HEK293 (cell line): ENCODE measurements at regions not wholly inside any gene's neighbourhood (a gene's known extent, or its start where the extent isn't known, plus 50 kb on each side); places are given as distances from the start of the nearest gene placed in this dataset.

ENCODE experiments used
- CTCF ChIA-PET: fragments of 350-600 bp; formaldehyde crosslinking; extraction: SDS; loops from one replicate; lab custom pipeline; 2021; ENCODE audit warnings: antibody characterized with exemption; lab: Yijun Ruan, JAX
- POLR2A ChIA-PET: fragments of 300-600 bp; formaldehyde crosslinking; extraction: SDS; loops from one replicate; lab custom pipeline; 2020; ENCODE audit warnings: antibody characterized with exemption, inconsistent platforms; lab: Yijun Ruan, JAX
- H3K27ac ChIP-seq: fragments of 200-500 bp; sonication (Bioruptor generic); 2 replicates; pipeline ENCODE4 v1.5.1; 2014; ENCODE audit warnings: low read depth, low read length, control low read depth, inconsistent platforms; ENCODE audit errors: extremely low read depth
- H3K36me3 ChIP-seq, 2 experiments: fragments of 200-500 bp in 1 of 2; sonication (Bioruptor generic) in 1 of 2; 1 replicate in 1 of 2; 2 replicates in 1 of 2; pipeline ENCODE4 v1.5.1; 2014 to 2017; ENCODE audit warnings: inconsistent platforms in 2 of 2, low read length in 2 of 2; ENCODE audit not compliant: control insufficient read depth in 2 of 2, insufficient read depth in 1 of 2
- H3K4me1 ChIP-seq: fragments of 200-500 bp; sonication (Bioruptor generic); 2 replicates; pipeline ENCODE4 v1.5.1; 2014; ENCODE audit warnings: mild to moderate bottlenecking, low read length, inconsistent platforms; ENCODE audit not compliant: control insufficient read depth, insufficient read depth
- H3K4me3 ChIP-seq: 2 replicates; pipeline ENCODE4 v1.5.1; 2011; ENCODE audit warnings: low read depth, mild to moderate bottlenecking, control low read depth, low read length, moderate library complexity
- H3K9me3 ChIP-seq: fragments of 200-500 bp; sonication (Bioruptor generic); 2 replicates; pipeline ENCODE4 v1.5.1; 2014; ENCODE audit warnings: low read depth, low read length, inconsistent platforms; ENCODE audit not compliant: control insufficient read depth, insufficient read depth
- EGR2 ChIP-seq: fragments of 450-650 bp; formaldehyde crosslinking; IDR thresholded peaks from 2 replicates; pipeline ENCODE4 v1.5.1; 2016; ENCODE audit warnings: low read depth, missing biosample characterization, missing genetic modification characterization
- FEZF1 ChIP-seq: fragments of 450-650 bp; formaldehyde crosslinking; IDR thresholded peaks from 2 replicates; pipeline ENCODE4 v1.5.1; 2016; ENCODE audit warnings: missing biosample characterization, missing genetic modification characterization
- GFI1B ChIP-seq: fragments of 450-650 bp; formaldehyde crosslinking; IDR thresholded peaks from 2 replicates; pipeline ENCODE4 v1.5.1; 2016; ENCODE audit warnings: missing biosample characterization, missing genetic modification characterization
- GLI2 ChIP-seq: fragments of 450-650 bp; formaldehyde crosslinking; IDR thresholded peaks from 2 replicates; pipeline ENCODE4; 2017; ENCODE audit warnings: missing biosample characterization, missing genetic modification characterization, low read depth, borderline replicate concordance
- GLIS1 ChIP-seq: fragments of 450-650 bp; formaldehyde crosslinking; IDR thresholded peaks from 2 replicates; pipeline ENCODE4 v1.5.1; 2016; ENCODE audit warnings: missing biosample characterization, missing genetic modification characterization
- HOXA7 ChIP-seq: sonication (generic); formaldehyde crosslinking; IDR thresholded peaks from 2 replicates; pipeline ENCODE4 v1.8.1; 2022; ENCODE audit warnings: missing genetic modification reagents, borderline replicate concordance
- HOXD13 ChIP-seq: sonication (generic); formaldehyde crosslinking; IDR thresholded peaks from 2 replicates; pipeline ENCODE4 v1.8.0; 2022; ENCODE audit warnings: missing genetic modification reagents, borderline replicate concordance
- MZF1 ChIP-seq: fragments of 450-650 bp; formaldehyde crosslinking; IDR thresholded peaks from 2 replicates; pipeline ENCODE4 v1.5.1; 2017; ENCODE audit warnings: missing biosample characterization, missing genetic modification characterization, borderline replicate concordance
- REPIN1 ChIP-seq: fragments of 450-650 bp; formaldehyde crosslinking; IDR thresholded peaks from 2 replicates; pipeline ENCODE4 v1.5.1; 2017; ENCODE audit warnings: missing biosample characterization, missing genetic modification characterization, low read depth
- SP3 ChIP-seq: fragments of 450-650 bp; formaldehyde crosslinking; IDR thresholded peaks from 2 replicates; pipeline ENCODE4 v1.5.1; 2016; ENCODE audit warnings: missing biosample characterization, missing genetic modification characterization
- TRIM28 ChIP-seq: IDR thresholded peaks from 2 replicates; pipeline ENCODE4 v1.6.1; 2011; ENCODE audit warnings: low read length, control low read depth, borderline replicate concordance
- YY1 ChIP-seq: fragments of 450-650 bp; formaldehyde crosslinking; IDR thresholded peaks from 2 replicates; pipeline ENCODE4 v1.5.1; 2018; ENCODE audit warnings: missing biosample characterization, missing genetic modification characterization
- ZBTB44 ChIP-seq: fragments of 450-650 bp; IDR thresholded peaks from 2 replicates; pipeline ENCODE4 v1.5.1; 2018; ENCODE audit warnings: missing biosample characterization, mild to moderate bottlenecking, missing genetic modification characterization
- ZFP37 ChIP-seq: fragments of 450-650 bp; formaldehyde crosslinking; IDR thresholded peaks from 2 replicates; pipeline ENCODE4 v1.5.1; 2016; ENCODE audit warnings: missing biosample characterization, missing genetic modification characterization
- ZNF133 ChIP-seq: fragments of 450-650 bp; formaldehyde crosslinking; IDR thresholded peaks from 2 replicates; pipeline ENCODE4 v1.5.1; 2016; ENCODE audit warnings: missing biosample characterization, missing genetic modification characterization
- ZNF146 ChIP-seq: fragments of 450-650 bp; formaldehyde crosslinking; IDR thresholded peaks from 2 replicates; pipeline ENCODE4 v1.5.1; 2016; ENCODE audit warnings: missing biosample characterization, missing genetic modification characterization
- ZNF175 ChIP-seq: fragments of 450-650 bp; formaldehyde crosslinking; IDR thresholded peaks from 2 replicates; pipeline ENCODE4 v1.5.1; 2016; ENCODE audit warnings: missing biosample characterization, missing genetic modification characterization
- ZNF18 ChIP-seq: fragments of 450-650 bp; formaldehyde crosslinking; IDR thresholded peaks from 2 replicates; pipeline ENCODE4 v1.5.1; 2016; ENCODE audit warnings: missing biosample characterization, missing genetic modification characterization
- ZNF2 ChIP-seq: fragments of 450-650 bp; formaldehyde crosslinking; IDR thresholded peaks from 2 replicates; pipeline ENCODE4 v1.5.1; 2016; ENCODE audit warnings: missing biosample characterization, missing genetic modification characterization
- ZNF23 ChIP-seq: fragments of 450-650 bp; formaldehyde crosslinking; IDR thresholded peaks from 2 replicates; pipeline ENCODE4 v1.5.1; 2016; ENCODE audit warnings: missing biosample characterization, missing genetic modification characterization, borderline replicate concordance
- ZNF324 ChIP-seq: fragments of 450-650 bp; formaldehyde crosslinking; IDR thresholded peaks from 2 replicates; pipeline ENCODE4 v1.5.1; 2016; ENCODE audit warnings: missing biosample characterization, missing genetic modification characterization
- ZNF416 ChIP-seq: fragments of 450-650 bp; formaldehyde crosslinking; IDR thresholded peaks from 2 replicates; pipeline ENCODE4 v1.5.1; 2016; ENCODE audit warnings: missing biosample characterization, missing genetic modification characterization
- ZNF48 ChIP-seq: fragments of 450-650 bp; formaldehyde crosslinking; IDR thresholded peaks from 2 replicates; pipeline ENCODE4 v1.5.1; 2016; ENCODE audit warnings: missing biosample characterization, missing genetic modification characterization
- ZNF548 ChIP-seq: fragments of 450-650 bp; formaldehyde crosslinking; IDR thresholded peaks from 2 replicates; pipeline ENCODE4 v1.5.1; 2016; ENCODE audit warnings: missing biosample characterization, missing genetic modification characterization
- ZNF549 ChIP-seq: fragments of 450-650 bp; IDR thresholded peaks from 2 replicates; pipeline ENCODE4 v1.5.1; 2018; ENCODE audit warnings: missing biosample characterization, missing genetic modification characterization, mild to moderate bottlenecking, inconsistent platforms, moderate library complexity
- ZNF560 ChIP-seq: fragments of 450-650 bp; formaldehyde crosslinking; IDR thresholded peaks from 2 replicates; pipeline ENCODE4 v1.5.1; 2017; ENCODE audit warnings: missing biosample characterization, missing genetic modification characterization, borderline replicate concordance
- ZNF600 ChIP-seq: fragments of 450-650 bp; formaldehyde crosslinking; IDR thresholded peaks from 2 replicates; pipeline ENCODE4 v1.5.1; 2016; ENCODE audit warnings: missing biosample characterization, missing genetic modification characterization
- ZNF621 ChIP-seq: fragments of 450-650 bp; formaldehyde crosslinking; IDR thresholded peaks from 2 replicates; pipeline ENCODE4 v1.5.1; 2017; ENCODE audit warnings: missing biosample characterization, missing genetic modification characterization
- ZNF645 ChIP-seq: fragments of 450-650 bp; formaldehyde crosslinking; IDR thresholded peaks from 2 replicates; pipeline ENCODE4; 2016; ENCODE audit warnings: missing biosample characterization, missing genetic modification characterization
- ZNF660 ChIP-seq: fragments of 450-650 bp; IDR thresholded peaks from 2 replicates; pipeline ENCODE4 v1.5.1; 2018; ENCODE audit warnings: missing biosample characterization, mild to moderate bottlenecking, missing genetic modification characterization
- ZNF704 ChIP-seq: fragments of 450-650 bp; formaldehyde crosslinking; IDR thresholded peaks from 2 replicates; pipeline ENCODE4 v1.5.1; 2016; ENCODE audit warnings: missing biosample characterization, missing genetic modification characterization
- ZSCAN18 ChIP-seq: fragments of 450-650 bp; formaldehyde crosslinking; IDR thresholded peaks from 2 replicates; pipeline ENCODE4 v1.5.1; 2016; ENCODE audit warnings: missing biosample characterization, missing genetic modification characterization

- H3K9me3 ChIP-seq = no peaks in the 10 kb centered on the region
- no peaks in the 10 kb centered on the region for H3K4me1 ChIP-seq
- POLR2A ChIA-PET = no interaction called here
- H3K27ac ChIP-seq = no peak overlapping the region
- H3K36me3 ChIP-seq = no peaks in the 10 kb centered on the region
- TF ChIP-seq TRIM28 (no peak), ZNF324 (tag by site-specific recombination) (no peak), ZNF2 (no peak), ZNF175 (no peak), ZNF23 (tag by site-specific recombination) (no peak), ZNF560 (tag by site-specific recombination) (no peak), ZNF660 (tag by site-specific recombination) (no peak), ZNF621 (tag by site-specific recombination) (no peak), ZNF549 (tag by site-specific recombination) (no peak), GLI2 (tag by site-specific recombination) (no peak), ZNF416 (no peak), ZBTB44 (no peak), ZNF704 (tag by site-specific recombination) (no peak), HOXD13 (CRISPR knock-in tag) (no peak), ZSCAN18 (tag by site-specific recombination) (no peak), ZNF18 (tag by site-specific recombination) (no peak), ZNF146 (no peak)
- CTCF ChIA-PET = no interaction called here
- no peak overlapping the region for H3K4me3 ChIP-seq
Measured at GRCh38 chr1:78721136-78721535, 71.5 kb downstream of the IFI44 start.

- no peak overlapping the region for H3K27ac ChIP-seq
- H3K4me3 ChIP-seq = no peak overlapping the region
- no peaks in the 10 kb centered on the region for H3K9me3 ChIP-seq
- CTCF ChIA-PET = interaction anchor here (0.7 kb wide), 1 partner anchor 117 kb away, joined by 6 read pairs; no protein-coding TSS in a partner anchor
- no peaks in the 10 kb centered on the region for H3K4me1 ChIP-seq
- no peaks in the 10 kb centered on the region for H3K36me3 ChIP-seq
- POLR2A ChIA-PET = no interaction called here
- TF ChIP-seq ZNF645 (tag by site-specific recombination) (no peak), ZNF560 (tag by site-specific recombination) (no peak), GLIS1 (tag by site-specific recombination) (no peak), GFI1B (tag by site-specific recombination) (no peak), ZNF48 (tag by site-specific recombination) (no peak), FEZF1 (tag by site-specific recombination) (no peak), SP3 (tag by site-specific recombination) (no peak), MZF1 (tag by site-specific recombination) (no peak), EGR2 (tag by site-specific recombination) (no peak), ZNF548 (tag by site-specific recombination) (no peak), ZFP37 (tag by site-specific recombination) (no peak), ZNF600 (tag by site-specific recombination) (no peak), ZNF133 (tag by site-specific recombination) (no peak), REPIN1 (tag by site-specific recombination) (no peak), HOXA7 (no peak), YY1 (tag by site-specific recombination) (no peak)
Measured at GRCh38 chr1:78722105-78722504, 72.5 kb downstream of the IFI44 start.
